ENCODE measurements at regions not wholly inside any gene's neighbourhood (a gene's known extent, or its start where the extent isn't known, plus 50 kb on each side); places are given as distances from the start of the nearest gene placed in this dataset.

DNA sequence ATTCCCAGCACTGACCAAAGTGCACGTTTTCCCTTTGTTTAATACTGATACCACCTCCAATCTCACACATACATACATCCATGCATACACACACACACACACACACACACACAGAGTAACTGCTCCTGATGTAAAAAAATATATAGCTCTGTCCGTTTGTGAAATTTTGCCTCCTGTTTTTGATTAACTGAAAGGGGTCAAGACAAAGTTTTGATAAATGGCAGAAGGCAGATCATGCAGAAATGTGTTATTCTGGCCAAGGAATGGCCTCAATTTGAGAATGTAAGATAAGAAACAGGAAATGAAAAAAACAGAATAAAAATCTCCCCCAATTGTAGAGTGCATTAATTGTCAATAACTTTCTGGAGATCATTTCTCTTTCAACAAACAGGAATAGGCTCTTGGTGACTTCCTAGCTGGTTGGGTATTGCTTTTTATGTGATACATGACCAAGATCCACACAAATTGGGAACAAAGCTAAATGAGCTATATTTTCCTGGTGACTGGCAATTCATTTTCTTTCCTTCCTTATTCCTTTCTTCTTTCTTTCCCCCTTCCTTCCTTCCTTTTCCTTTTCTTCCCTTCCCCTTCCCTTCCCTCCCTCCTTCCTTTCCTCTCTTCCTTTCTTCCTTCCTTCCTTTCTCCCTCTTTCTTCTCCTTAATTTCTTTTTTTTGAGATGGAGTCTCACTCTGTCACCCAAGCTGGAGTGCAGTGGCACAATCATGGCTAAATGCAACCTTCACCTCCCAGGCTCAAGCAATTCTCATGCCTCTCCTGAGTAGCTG is 88.9 kb upstream of the PMAIP1 start:
- intact Hi-C loops (cut with micrococcal nuclease) (no loop called here), dilution Hi-C loops (cut with MboI; ENCODE audit: extremely low pct_ligation_motif_present, low sequenced_read_pairs) (loop anchor here (25.0 kb wide), 1 partner anchor 626 kb away; no protein-coding TSS in a partner anchor)
- ChIA-PET CTCF (interaction anchor here (0.7 to 5.4 kb wide), 7 partner anchors 10 to 179 kb away, joined by 3 to 45 read pairs (median 5); partner anchors contain the start of gene CCBE1), POLR2A (no interaction called here)
- H3K4me3 ChIP-seq (replicated peaks in 1 of 3; ENCODE audit: insufficient read depth in 1 of 3, low read depth in 1 of 3, low read length in 3 of 3): no peak overlapping the region
- TF ChIP-seq MYC (IDR thresholded peaks at IDR 0.05; ENCODE audit: low read depth, low read length): no peak
- no peak for TF ChIP-seq POLR2A (IDR thresholded peaks at IDR 0.05; ENCODE audit: low read depth, low read length)
- TF ChIP-seq JUN (IDR thresholded peaks at IDR 0.05; ENCODE audit: borderline replicate concordance, insufficient read depth, insufficient read length, low read depth): no peak
- no peak for TF ChIP-seq FOS (IDR thresholded peaks at IDR 0.05; ENCODE audit: borderline replicate concordance, insufficient read depth, low read length)
- no peak for TF ChIP-seq POLR2AphosphoS5 (IDR thresholded peaks at IDR 0.05; ENCODE audit: insufficient read depth, low read depth, low read length)
- TF ChIP-seq, protein P1, sequence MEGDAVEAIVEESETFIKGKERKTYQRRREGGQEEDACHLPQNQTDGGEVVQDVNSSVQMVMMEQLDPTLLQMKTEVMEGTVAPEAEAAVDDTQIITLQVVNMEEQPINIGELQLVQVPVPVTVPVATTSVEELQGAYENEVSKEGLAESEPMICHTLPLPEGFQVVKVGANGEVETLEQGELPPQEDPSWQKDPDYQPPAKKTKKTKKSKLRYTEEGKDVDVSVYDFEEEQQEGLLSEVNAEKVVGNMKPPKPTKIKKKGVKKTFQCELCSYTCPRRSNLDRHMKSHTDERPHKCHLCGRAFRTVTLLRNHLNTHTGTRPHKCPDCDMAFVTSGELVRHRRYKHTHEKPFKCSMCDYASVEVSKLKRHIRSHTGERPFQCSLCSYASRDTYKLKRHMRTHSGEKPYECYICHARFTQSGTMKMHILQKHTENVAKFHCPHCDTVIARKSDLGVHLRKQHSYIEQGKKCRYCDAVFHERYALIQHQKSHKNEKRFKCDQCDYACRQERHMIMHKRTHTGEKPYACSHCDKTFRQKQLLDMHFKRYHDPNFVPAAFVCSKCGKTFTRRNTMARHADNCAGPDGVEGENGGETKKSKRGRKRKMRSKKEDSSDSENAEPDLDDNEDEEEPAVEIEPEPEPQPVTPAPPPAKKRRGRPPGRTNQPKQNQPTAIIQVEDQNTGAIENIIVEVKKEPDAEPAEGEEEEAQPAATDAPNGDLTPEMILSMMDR (IDR thresholded peaks at IDR 0.05; ENCODE audit: extremely low read depth in 1 of 2, insufficient read depth in 1 of 2, low read depth in 1 of 2, low read length in 2 of 2): no peak
- no peak for TF ChIP-seq EZH2 (IDR thresholded peaks at IDR 0.05; ENCODE audit: borderline replicate concordance, low read depth, low read length, severe bottlenecking)
- TF ChIP-seq GATA2 (IDR thresholded peaks at IDR 0.05; ENCODE audit: insufficient read depth, insufficient read length, low read depth, low read length): no peak
- TF ChIP-seq, protein P2, sequence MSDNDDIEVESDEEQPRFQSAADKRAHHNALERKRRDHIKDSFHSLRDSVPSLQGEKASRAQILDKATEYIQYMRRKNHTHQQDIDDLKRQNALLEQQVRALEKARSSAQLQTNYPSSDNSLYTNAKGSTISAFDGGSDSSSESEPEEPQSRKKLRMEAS (IDR thresholded peaks at IDR 0.05; ENCODE audit: insufficient read depth, insufficient read length): no peak
- H3K9ac ChIP-seq (replicated peaks; ENCODE audit: extremely low read depth, insufficient read depth, low read length): no peak overlapping the region
- DNase-seq (ENCODE audit: low read depth, low spot score) (peak; percentile 6), FAIRE-seq (no peak)
- H3K27ac ChIP-seq (ENCODE audit: insufficient read depth, low read depth, low read length): no peak overlapping the region
- no peaks in the 10 kb centered on the region for H3K36me3 ChIP-seq (ENCODE audit: control insufficient read depth in 2 of 2, extremely low read depth in 1 of 2, insufficient read depth in 2 of 2, low read length in 2 of 2)
- H3K4me2 ChIP-seq (ENCODE audit: insufficient read depth, low read length): no peak overlapping the region
- no peaks in the 10 kb centered on the region for H3K9me1 ChIP-seq (replicated peaks; ENCODE audit: control insufficient read depth, extremely low read depth, insufficient read depth, low read length)
- H3K4me1 ChIP-seq (ENCODE audit: control insufficient read depth, extremely low read depth, insufficient read depth, low read length): no peaks in the 10 kb centered on the region
- no TSS peak for BruUV-seq (replicated peaks)
- no peaks in the 10 kb centered on the region for H3K79me2 ChIP-seq (ENCODE audit: control insufficient read depth, insufficient read depth, low read length)
- no peaks in the 10 kb centered on the region for H3K9me3 ChIP-seq (replicated peaks; ENCODE audit: control insufficient read depth, insufficient read depth, low read length)
- H4K20me1 ChIP-seq (replicated peaks; ENCODE audit: control insufficient read depth, extremely low read depth, insufficient read depth, low read length): no peaks in the 10 kb centered on the region
- H2AFZ ChIP-seq (ENCODE audit: low read depth, low read length): no peak overlapping the region
- no peaks in the 10 kb centered on the region for H3K27me3 ChIP-seq (ENCODE audit: control insufficient read depth in 2 of 2, insufficient read depth in 2 of 2, low read length in 2 of 2)
